ENCODE measurements at regions not wholly inside any gene's neighbourhood (a gene's known extent, or its start where the extent isn't known, plus 50 kb on each side); places are given as distances from the start of the nearest gene placed in this dataset.
A peak's percentile ranks its signal among the peaks of the same experiment; 100 is the strongest.

- DNase-seq (ENCODE audit: insufficient read length, low spot score) (no peak), FAIRE-seq (no peak)
- TF ChIP-seq TAF1 (IDR thresholded peaks at IDR 0.05; ENCODE audit: low read depth, low read length), result no peak
- no peak for TF ChIP-seq POLR2AphosphoS5 (IDR thresholded peaks at IDR 0.05; ENCODE audit: low read depth, low read length)
- no peak for TF ChIP-seq SPI1 (IDR thresholded peaks at IDR 0.05; ENCODE audit: low read depth, low read length)
- no peak for TF ChIP-seq PAX5 (IDR thresholded peaks at IDR 0.05; ENCODE audit: insufficient read depth, low read length, severe bottlenecking)
- no peak for TF ChIP-seq POU2F2 (IDR thresholded peaks at IDR 0.05; ENCODE audit: low read depth, low read length)
- TF ChIP-seq POLR2A (IDR thresholded peaks at IDR 0.05; ENCODE audit: low read depth, low read length), result no peak
Measured at GRCh38 chr10:62919776-62920175, 103.6 kb upstream of the EGR2 start.

DNA sequence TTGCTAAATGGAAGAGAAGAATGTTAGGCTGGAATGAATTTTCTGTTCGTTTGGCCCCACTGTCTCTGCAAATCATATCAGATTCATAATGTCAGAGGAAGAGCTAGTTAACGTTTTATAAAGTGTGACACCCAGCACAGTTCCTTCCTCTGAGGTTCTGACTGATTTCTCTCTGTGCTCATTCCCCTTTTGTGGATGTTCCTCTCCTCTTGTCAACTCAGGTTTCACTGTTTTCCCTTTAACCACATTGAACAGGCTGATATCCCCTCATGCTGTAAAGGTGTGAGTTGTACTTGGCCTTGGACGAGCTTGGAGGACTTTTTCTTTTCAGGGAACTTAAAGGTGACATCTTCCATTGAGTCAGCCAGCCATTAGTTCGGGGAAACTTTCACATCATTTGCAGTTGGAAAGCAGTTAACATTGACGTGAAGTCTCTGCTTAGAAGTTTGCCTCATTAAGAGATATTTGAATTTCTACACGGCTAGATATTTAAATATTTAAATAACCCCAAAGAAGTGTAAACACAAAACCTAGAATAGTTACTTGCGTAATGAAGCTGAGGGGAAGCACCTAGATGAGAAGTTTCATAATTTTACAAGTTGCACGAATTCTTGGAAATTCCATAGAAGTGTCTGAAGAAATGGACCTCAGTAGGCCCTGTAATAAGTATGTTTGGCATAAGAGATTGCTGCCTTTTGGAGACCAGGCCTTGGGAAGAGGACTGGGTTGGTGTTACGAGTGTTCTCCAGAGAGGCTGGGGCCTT, 101.5 kb upstream of the EGR2 start:
- FAIRE-seq (peak; percentile 40), DNase-seq (ENCODE audit: insufficient read length, low spot score) (no peak)
- TF ChIP-seq POLR2AphosphoS5 (IDR thresholded peaks at IDR 0.05; ENCODE audit: low read depth, low read length) (no peak), TAF1 (IDR thresholded peaks at IDR 0.05; ENCODE audit: low read depth, low read length) (no peak), SPI1 (IDR thresholded peaks at IDR 0.05; ENCODE audit: low read depth, low read length) (no peak), PAX5 (IDR thresholded peaks at IDR 0.05; ENCODE audit: insufficient read depth, low read length, severe bottlenecking) (no peak), POLR2A (IDR thresholded peaks at IDR 0.05; ENCODE audit: low read depth, low read length) (no peak), POU2F2 (IDR thresholded peaks at IDR 0.05; ENCODE audit: low read depth, low read length) (no peak)

DNA sequence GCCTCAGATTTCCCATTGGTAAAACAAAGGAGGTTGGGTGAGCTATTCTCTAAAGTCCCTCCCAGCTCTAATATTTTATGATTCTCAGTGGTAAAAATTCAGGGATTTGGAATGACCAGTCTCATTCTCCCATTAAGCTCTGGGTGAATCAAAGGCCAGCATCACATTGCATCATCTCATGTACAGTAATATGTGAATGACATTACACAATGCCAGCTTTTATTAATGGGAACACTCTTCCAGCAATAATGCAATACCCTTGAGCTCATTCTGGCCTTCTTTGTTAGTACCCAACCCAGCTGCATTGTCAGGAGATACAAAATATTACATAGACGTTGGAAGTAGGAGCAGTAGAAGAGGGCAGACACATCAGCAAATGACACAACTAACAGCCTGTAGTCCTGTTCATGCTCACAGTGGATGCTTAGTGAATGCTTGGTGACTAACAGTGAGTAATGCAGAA, 100.0 kb upstream of the EGR2 start:
- TF ChIP-seq POU2F2 (IDR thresholded peaks at IDR 0.05; ENCODE audit: low read depth, low read length) (no peak), PAX5 (IDR thresholded peaks at IDR 0.05; ENCODE audit: insufficient read depth, low read length, severe bottlenecking) (no peak), POLR2AphosphoS5 (IDR thresholded peaks at IDR 0.05; ENCODE audit: low read depth, low read length) (no peak), TAF1 (IDR thresholded peaks at IDR 0.05; ENCODE audit: low read depth, low read length) (no peak), SPI1 (IDR thresholded peaks at IDR 0.05; ENCODE audit: low read depth, low read length) (no peak), POLR2A (IDR thresholded peaks at IDR 0.05; ENCODE audit: low read depth, low read length) (no peak)
- FAIRE-seq, result no peak
- DNase-seq (ENCODE audit: insufficient read length, low spot score), result no peak

DNA sequence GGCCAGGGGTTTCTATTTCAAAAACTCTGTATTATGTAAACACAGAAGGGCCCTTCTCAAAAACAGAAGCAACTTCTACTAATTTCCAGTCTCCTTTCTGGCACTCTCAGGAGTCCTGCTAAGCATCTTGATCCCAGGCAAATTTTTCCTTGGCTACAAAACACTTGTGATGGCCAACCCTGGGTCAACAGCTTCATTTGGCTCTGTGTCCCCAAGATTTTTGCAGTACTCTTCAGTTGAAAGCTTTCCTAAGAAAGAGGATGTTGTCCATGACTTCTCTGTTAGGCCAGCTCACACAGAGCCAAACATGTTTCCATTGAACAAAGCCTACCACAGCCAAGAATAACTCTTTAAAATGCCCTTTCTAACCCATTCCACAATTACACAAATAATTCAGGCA, 99.0 kb upstream of the EGR2 start:
- TF ChIP-seq POLR2A (IDR thresholded peaks at IDR 0.05; ENCODE audit: low read depth, low read length) (no peak), POLR2AphosphoS5 (IDR thresholded peaks at IDR 0.05; ENCODE audit: low read depth, low read length) (no peak), SPI1 (IDR thresholded peaks at IDR 0.05; ENCODE audit: low read depth, low read length) (no peak), POU2F2 (IDR thresholded peaks at IDR 0.05; ENCODE audit: low read depth, low read length) (no peak), TAF1 (IDR thresholded peaks at IDR 0.05; ENCODE audit: low read depth, low read length) (no peak), PAX5 (IDR thresholded peaks at IDR 0.05; ENCODE audit: insufficient read depth, low read length, severe bottlenecking) (no peak)
- no peak for DNase-seq (ENCODE audit: insufficient read length, low spot score)
- no peak for FAIRE-seq

DNA sequence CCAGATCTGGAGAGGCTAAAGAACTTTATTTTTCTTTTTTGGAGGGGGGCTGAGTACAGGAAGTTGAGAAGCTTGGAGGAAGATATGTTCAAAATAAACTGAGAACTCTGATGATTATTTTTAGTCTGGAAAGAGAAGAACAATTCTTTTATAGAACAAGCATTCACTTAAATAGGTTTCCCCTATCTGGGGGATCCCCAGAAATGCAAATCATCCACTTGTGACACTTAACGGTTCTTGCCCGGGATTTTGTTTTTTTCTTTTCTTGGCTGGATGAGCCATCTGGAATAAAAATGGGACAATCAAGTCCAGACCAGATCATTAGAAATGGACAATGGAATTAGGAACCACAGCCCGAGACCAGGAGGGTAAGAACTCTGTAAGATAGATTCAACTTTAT, 95.9 kb upstream of the EGR2 start:
- TF ChIP-seq PAX5 (IDR thresholded peaks at IDR 0.05; ENCODE audit: insufficient read depth, low read length, severe bottlenecking) (no peak), POU2F2 (IDR thresholded peaks at IDR 0.05; ENCODE audit: low read depth, low read length) (peak; percentile 47; the same call in 1 of the 2 replicates), SPI1 (IDR thresholded peaks at IDR 0.05; ENCODE audit: low read depth, low read length) (no peak), TAF1 (IDR thresholded peaks at IDR 0.05; ENCODE audit: low read depth, low read length) (no peak), POLR2A (IDR thresholded peaks at IDR 0.05; ENCODE audit: low read depth, low read length) (no peak)
- FAIRE-seq, result peak; percentile 68
- DNase-seq (ENCODE audit: insufficient read length, low spot score), result no peak

- DNase-seq (ENCODE audit: insufficient read length, low spot score) (no peak), FAIRE-seq (no peak)
- no peak for TF ChIP-seq POU2F2 (IDR thresholded peaks at IDR 0.05; ENCODE audit: low read depth, low read length)
Measured at GRCh38 chr10:62911210-62911963, 95.2 kb upstream of the EGR2 start.

- DNase-seq (ENCODE audit: insufficient read length, low spot score) (no peak), FAIRE-seq (peak; percentile 85)
- TF ChIP-seq PAX5 (IDR thresholded peaks at IDR 0.05; ENCODE audit: insufficient read depth, low read length, severe bottlenecking), result peak; percentile 65
- no peak for TF ChIP-seq SPI1 (IDR thresholded peaks at IDR 0.05; ENCODE audit: low read depth, low read length)
Measured at GRCh38 chr10:62907470-62908212, 91.5 kb upstream of the EGR2 start.

GRCh38 chr10:62904281-62904875, 88.2 kb upstream of the EGR2 start:
- TF ChIP-seq SPI1 (IDR thresholded peaks at IDR 0.05; ENCODE audit: low read depth, low read length), result no peak
- no peak for TF ChIP-seq TAF1 (IDR thresholded peaks at IDR 0.05; ENCODE audit: low read depth, low read length)
- no peak for TF ChIP-seq POLR2A (IDR thresholded peaks at IDR 0.05; ENCODE audit: low read depth, low read length)
- TF ChIP-seq POLR2AphosphoS5 (IDR thresholded peaks at IDR 0.05; ENCODE audit: low read depth, low read length), result no peak
- no peak for TF ChIP-seq POU2F2 (IDR thresholded peaks at IDR 0.05; ENCODE audit: low read depth, low read length)
- TF ChIP-seq PAX5 (IDR thresholded peaks at IDR 0.05; ENCODE audit: insufficient read depth, low read length, severe bottlenecking), result no peak
- FAIRE-seq, result no peak

DNA sequence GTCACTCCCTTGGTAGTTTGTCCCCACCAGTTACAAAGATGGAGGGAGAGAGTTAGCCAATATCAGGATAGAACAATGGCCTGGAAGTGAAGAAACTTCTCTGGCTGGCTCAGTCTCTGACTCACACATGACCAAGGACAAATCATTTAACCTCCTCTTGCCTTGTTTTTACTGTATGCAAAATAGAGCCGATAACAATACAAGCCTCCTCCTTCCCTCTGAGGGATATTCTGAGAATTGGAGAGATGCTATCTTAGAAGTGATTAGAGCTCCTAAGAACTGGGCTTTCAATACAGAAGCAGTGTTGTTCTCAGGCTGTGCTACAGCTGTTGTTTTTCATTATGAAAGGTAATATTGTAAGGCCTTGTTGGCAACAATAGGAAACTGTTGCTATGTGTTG, 87.7 kb upstream of the EGR2 start:
- FAIRE-seq (no peak), DNase-seq (ENCODE audit: insufficient read length, low spot score) (no peak)
- TF ChIP-seq PAX5 (IDR thresholded peaks at IDR 0.05; ENCODE audit: insufficient read depth, low read length, severe bottlenecking), result no peak
- TF ChIP-seq SPI1 (IDR thresholded peaks at IDR 0.05; ENCODE audit: low read depth, low read length), result no peak

More at GRCh38 chr10:62904281-62904875, 88.2 kb upstream of the EGR2 start:
- DNase-seq (ENCODE audit: insufficient read length, low spot score), result no peak
